Skeletal muscle tissue (tissue), 3 donors: ENCODE measurements at regions not wholly inside any gene's neighbourhood (a gene's known extent, or its start where the extent isn't known, plus 50 kb on each side); places are given as distances from the start of the nearest gene placed in this dataset.
"Not testable (repeated sequence)": the region's sequence is repeated elsewhere in the genome, so short reads cannot be mapped to it uniquely, and the experiment has no call there.

Experiments used
- H3K27ac ChIP-seq: one replicate; pipeline ENCODE4 v1.7.0; 2013; ENCODE audit warnings: mild to moderate bottlenecking, low read depth, low read length, inconsistent platforms
- H3K27me3 ChIP-seq, 3 donors: one replicate each; pipeline ENCODE4 v1.7.0; 2013; ENCODE audit warnings: low read length in 3 of 3; ENCODE audit not compliant: control insufficient read depth in 3 of 3, insufficient read depth in 3 of 3
- H3K36me3 ChIP-seq, 3 donors: one replicate each; pipeline ENCODE4 v1.7.0; 2013; ENCODE audit warnings: low read length in 3 of 3; ENCODE audit not compliant: control insufficient read depth in 3 of 3, insufficient read depth in 3 of 3
- H3K4me1 ChIP-seq, 3 donors: one replicate each; pipeline ENCODE4 v1.7.0; 2013; ENCODE audit warnings: low read length in 3 of 3, mild to moderate bottlenecking in 3 of 3; ENCODE audit not compliant: control insufficient read depth in 3 of 3, insufficient read depth in 3 of 3
- H3K4me3 ChIP-seq, 3 donors: one replicate each; pipeline ENCODE4 v1.7.0; 2013; ENCODE audit warnings: low read length in 3 of 3
- H3K9ac ChIP-seq, 3 donors: one replicate each; pipeline ENCODE4 v1.7.0; 2013; ENCODE audit warnings: low read length in 3 of 3, mild to moderate bottlenecking in 3 of 3, moderate library complexity in 2 of 3, low read depth in 1 of 3
- H3K9me3 ChIP-seq, 3 donors: one replicate each; pipeline ENCODE4 v1.7.0; 2013; ENCODE audit warnings: low read length in 3 of 3; ENCODE audit not compliant: control insufficient read depth in 3 of 3
- donor health status: Osteomylitis.

- Histone ChIP-seq H3K36me3 (no peaks in the 10 kb centered on the region), H3K9ac (no peak overlapping the region), H3K4me3 (no peak overlapping the region), H3K27me3 (no peaks in the 10 kb centered on the region), H3K9me3 (no peaks in the 10 kb centered on the region), H3K4me1 (peaks cover 0 to 10% (median 9%) of the 10 kb centered on the region in 3 donors), H3K27ac (no peak overlapping the region)
Observed at GRCh38 chr3:139265131-139266016, 78.4 kb upstream of the MRPS22 start.

DNA sequence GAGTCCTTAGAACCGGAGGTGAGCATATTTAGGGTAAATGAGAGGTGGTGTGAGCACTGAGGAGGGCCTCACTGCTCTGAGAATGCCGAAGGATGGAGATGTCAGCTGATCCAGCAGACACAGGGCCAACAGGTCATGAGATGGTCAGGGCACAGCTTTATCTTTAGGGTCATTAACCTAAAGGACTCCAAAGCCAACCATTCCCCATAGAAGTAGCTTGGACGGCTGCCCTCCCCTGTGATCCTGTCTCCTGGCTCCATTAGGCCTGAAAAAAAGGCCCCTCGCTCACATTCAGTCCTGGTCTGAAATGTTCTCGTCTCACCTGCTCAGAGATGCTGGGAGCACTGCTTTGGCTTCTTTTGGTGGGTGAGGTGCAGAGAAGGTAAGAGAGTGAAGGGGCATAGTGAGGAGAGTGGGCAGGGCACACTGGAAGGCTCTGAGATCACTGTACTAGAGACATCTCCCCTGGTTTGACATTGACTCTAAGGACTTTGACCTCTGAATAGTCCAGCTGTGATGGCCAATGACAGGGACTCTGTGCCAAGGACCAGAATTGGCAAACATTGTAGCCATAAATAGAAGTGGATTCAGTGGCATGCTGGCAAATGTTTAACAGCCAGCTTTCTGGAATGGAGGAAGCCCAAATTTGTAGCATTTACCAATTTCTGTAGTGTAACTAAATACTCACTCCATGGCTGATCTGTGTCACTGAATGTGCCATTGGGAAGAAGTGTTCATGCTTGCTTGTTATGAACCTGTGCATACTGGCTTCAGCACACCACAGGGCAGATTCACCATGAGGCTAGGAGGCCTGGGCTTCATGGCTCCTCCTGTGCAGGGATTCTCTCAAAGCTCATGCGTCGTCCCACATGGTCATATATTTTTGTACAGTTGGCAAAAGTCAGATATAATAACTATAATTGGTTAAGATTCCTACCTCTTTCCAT is 76.2 kb upstream of the MRPS22 start:
- H3K27me3 ChIP-seq = no peaks in the 10 kb centered on the region
- H3K9me3 ChIP-seq = no peaks in the 10 kb centered on the region
- no peak overlapping the region for H3K9ac ChIP-seq
- H3K4me3 ChIP-seq = no peak overlapping the region
- peaks cover 0 to 10% (median 9%) of the 10 kb centered on the region in 3 donors for H3K4me1 ChIP-seq
- H3K27ac ChIP-seq = no peak overlapping the region
- no peaks in the 10 kb centered on the region for H3K36me3 ChIP-seq

DNA sequence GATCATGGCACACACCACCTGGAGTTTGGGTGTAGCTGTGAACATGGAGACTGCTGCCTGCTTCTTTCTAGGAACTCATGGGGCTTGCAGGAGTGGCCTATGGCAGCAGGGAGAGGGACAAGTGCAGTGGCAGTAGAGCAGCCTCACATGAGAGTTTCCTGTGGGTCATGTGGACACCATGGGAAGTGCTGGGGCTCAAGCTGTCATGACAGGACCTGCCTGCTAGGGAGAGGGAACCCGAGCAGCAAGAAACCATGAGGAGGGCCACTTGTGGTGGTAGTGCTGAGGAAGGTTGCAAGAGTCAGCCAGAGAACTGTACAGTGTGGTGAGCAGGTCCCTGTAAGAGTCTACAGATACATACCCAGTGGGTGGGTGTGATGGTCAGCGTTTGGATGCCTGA is 73.8 kb upstream of the MRPS22 start:
- no peak overlapping the region for H3K9ac ChIP-seq
- peaks cover 0 to 10% (median 9%) of the 10 kb centered on the region in 3 donors for H3K4me1 ChIP-seq
- no peak overlapping the region for H3K27ac ChIP-seq
- H3K9me3 ChIP-seq = no peaks in the 10 kb centered on the region
- no peaks in the 10 kb centered on the region for H3K27me3 ChIP-seq
- no peaks in the 10 kb centered on the region for H3K36me3 ChIP-seq
- no peak overlapping the region for H3K4me3 ChIP-seq

GRCh38 chr3:139270652-139271051 is 73.2 kb upstream of the MRPS22 start:
- H3K36me3 ChIP-seq, H3K9ac ChIP-seq, H3K27ac ChIP-seq, H3K9me3 ChIP-seq, H3K4me3 ChIP-seq, H3K27me3 ChIP-seq: not testable (repeated sequence)
- H3K4me1 ChIP-seq = peaks cover 0 to 10% (median 9%) of the 10 kb centered on the region in 3 donors

DNA sequence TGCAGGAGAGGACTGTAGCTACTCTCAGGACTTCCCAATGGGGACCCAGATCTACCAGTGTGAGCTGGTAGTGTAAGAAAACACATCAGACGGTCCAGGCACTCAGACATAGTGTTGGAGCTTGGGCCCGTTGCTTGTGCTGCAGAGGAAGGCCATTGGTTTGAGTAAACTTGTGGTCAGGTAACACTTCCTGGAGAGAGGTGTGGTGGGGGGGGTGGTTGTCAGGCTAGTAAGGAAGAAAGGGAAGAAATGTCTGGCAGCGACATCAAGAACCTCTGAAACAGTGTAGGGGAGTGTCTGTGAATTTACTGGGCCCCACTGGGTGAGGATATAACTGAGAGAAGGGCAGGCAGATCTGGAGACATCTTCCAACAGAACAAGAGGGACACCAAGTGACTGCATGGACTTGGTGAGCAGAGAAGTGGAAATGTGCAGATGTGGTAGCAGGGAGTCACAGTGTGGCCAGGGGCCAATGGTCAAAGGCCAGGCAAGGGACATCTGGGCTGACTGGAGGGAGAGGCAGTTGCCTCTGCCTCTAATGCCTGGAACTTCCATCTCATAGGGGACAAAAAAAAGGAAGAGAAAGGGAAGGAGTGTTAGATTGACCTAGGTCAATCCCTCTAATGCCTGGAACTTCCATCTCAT is 63.7 kb upstream of the MRPS22 start:
- Histone ChIP-seq H3K27me3 (peaks cover 0 to 2% (median 0%) of the 10 kb centered on the region in 3 donors), H3K4me1 (peaks cover 4 to 11% (median 6%) of the 10 kb centered on the region in 3 donors), H3K27ac (no peak overlapping the region), H3K9me3 (no peaks in the 10 kb centered on the region), H3K36me3 (no peaks in the 10 kb centered on the region), H3K9ac (no peak overlapping the region), H3K4me3 (no peak overlapping the region)

GRCh38 chr3:139281096-139281495 is 62.7 kb upstream of the MRPS22 start:
- no peak overlapping the region for H3K9ac ChIP-seq
- H3K27ac ChIP-seq = no peak overlapping the region
- no peaks in the 10 kb centered on the region for H3K36me3 ChIP-seq
- H3K4me1 ChIP-seq = peaks cover 4 to 11% (median 6%) of the 10 kb centered on the region in 3 donors
- no peaks in the 10 kb centered on the region for H3K9me3 ChIP-seq
- peaks cover 0 to 2% (median 0%) of the 10 kb centered on the region in 3 donors for H3K27me3 ChIP-seq
- H3K4me3 ChIP-seq = no peak overlapping the region

DNA sequence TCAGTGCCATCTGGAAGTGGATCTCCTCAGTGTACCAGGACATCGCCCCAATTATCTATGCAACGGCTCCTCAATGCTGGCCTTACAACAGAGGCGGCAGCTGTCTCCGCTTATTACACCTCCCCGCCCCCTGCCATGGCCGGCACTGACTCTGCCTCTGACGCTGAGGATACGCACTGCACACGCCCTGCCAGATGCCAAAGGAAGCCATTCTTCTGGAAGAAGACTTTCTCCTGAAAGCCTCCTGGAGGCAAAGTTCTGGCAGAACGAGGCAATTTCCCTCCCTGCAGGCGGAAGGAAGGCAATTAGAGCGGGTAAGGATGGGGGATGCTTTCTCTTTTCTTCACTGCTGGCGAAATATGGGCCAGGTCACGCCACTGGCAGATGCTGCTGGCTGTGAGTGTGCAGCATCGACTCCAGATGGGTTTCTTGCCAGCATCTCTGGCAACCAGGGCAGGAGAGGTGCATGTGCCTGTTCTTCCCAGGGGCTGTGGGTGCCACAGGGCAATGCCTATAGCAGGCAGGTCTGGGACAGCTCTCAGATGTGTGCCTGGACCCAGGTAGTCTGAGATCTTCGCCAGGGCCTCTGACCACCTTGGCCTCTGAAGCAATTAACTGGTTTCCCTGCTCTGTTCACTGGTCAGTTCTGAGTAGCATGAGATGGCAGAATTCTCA is 62.2 kb upstream of the MRPS22 start:
- H3K4me3 ChIP-seq = peak overlapping the region; percentile 12 to 56 (median 30)
- H3K36me3 ChIP-seq = no peaks in the 10 kb centered on the region
- H3K9ac ChIP-seq = peak overlapping the region in 1 of 3 donors; percentile 45

GRCh38 chr3:139283301-139283700 is 60.5 kb upstream of the MRPS22 start:
- Histone ChIP-seq H3K9me3 (no peaks in the 10 kb centered on the region), H3K4me3 (no peak overlapping the region), H3K9ac (no peak overlapping the region), H3K36me3 (no peaks in the 10 kb centered on the region), H3K4me1 (peaks cover 4 to 11% (median 6%) of the 10 kb centered on the region in 3 donors), H3K27ac (no peak overlapping the region), H3K27me3 (peaks cover 0 to 2% (median 0%) of the 10 kb centered on the region in 3 donors)

More for the DNA sequence above, 62.2 kb upstream of the MRPS22 start:
- H3K27ac ChIP-seq = no peak overlapping the region
- H3K27me3 ChIP-seq = peaks cover 0 to 2% (median 0%) of the 10 kb centered on the region in 3 donors
- H3K9me3 ChIP-seq = no peaks in the 10 kb centered on the region
- H3K4me1 ChIP-seq = peaks cover 4 to 11% (median 6%) of the 10 kb centered on the region in 3 donors

GRCh38 chr3:139284221-139284620 is 59.6 kb upstream of the MRPS22 start:
- Histone ChIP-seq H3K4me3 (no peak overlapping the region), H3K36me3 (no peaks in the 10 kb centered on the region), H3K9me3 (no peaks in the 10 kb centered on the region), H3K4me1 (peaks cover 4 to 11% (median 6%) of the 10 kb centered on the region in 3 donors), H3K27ac (no peak overlapping the region), H3K27me3 (peaks cover 0 to 2% (median 0%) of the 10 kb centered on the region in 3 donors), H3K9ac (no peak overlapping the region)
